Liver (tissue), 3 donors: ENCODE measurements at regions not wholly inside any gene's neighbourhood (a gene's known extent, or its start where the extent isn't known, plus 50 kb on each side); places are given as distances from the start of the nearest gene placed in this dataset.

ENCODE experiments used
- RAD21 ChIP-seq, 2 donors: IDR thresholded peaks; 2 replicates each; pipeline ENCODE4 v1.6.1; 2016; ENCODE audit warnings: antibody characterized with exemption in 2 of 2, mild to moderate bottlenecking in 2 of 2
- TAF1 ChIP-seq: conservative IDR thresholded peaks from 2 replicates; pipeline ENCODE4 v1.6.1; 2016; ENCODE audit warnings: antibody characterized with exemption, mild to moderate bottlenecking
- YY1 ChIP-seq: IDR thresholded peaks from 2 replicates; pipeline ENCODE4 v1.6.1; 2016; ENCODE audit warnings: antibody characterized with exemption, mild to moderate bottlenecking
- TF ChIP-seq, protein P1 (sequence below): fragments of 150-350 bp; IDR thresholded peaks from 2 replicates; pipeline ENCODE4 v1.5.1; 2017; ENCODE audit warnings: improper control_type of control experiment, low read depth, low read length; ENCODE audit not compliant: missing input control
- TF ChIP-seq, protein P2 (sequence below): IDR thresholded peaks from 2 replicates; pipeline ENCODE4 v1.6.1; 2016; ENCODE audit warnings: antibody characterized with exemption, mild to moderate bottlenecking
- TF ChIP-seq, protein P3 (sequence below): IDR thresholded peaks from 2 replicates; pipeline ENCODE4 v1.6.1; 2016; ENCODE audit warnings: antibody characterized with exemption
- TF ChIP-seq, protein P4 (sequence below): IDR thresholded peaks from 2 replicates; pipeline ENCODE4 v1.6.1; 2016; ENCODE audit warnings: antibody characterized with exemption
- TF ChIP-seq, protein P5 (sequence below): IDR thresholded peaks from 2 replicates; pipeline ENCODE4 v1.6.1; 2016; ENCODE audit warnings: antibody characterized with exemption
- donor health status: healthy.
- donor health status: healthy.

DNA sequence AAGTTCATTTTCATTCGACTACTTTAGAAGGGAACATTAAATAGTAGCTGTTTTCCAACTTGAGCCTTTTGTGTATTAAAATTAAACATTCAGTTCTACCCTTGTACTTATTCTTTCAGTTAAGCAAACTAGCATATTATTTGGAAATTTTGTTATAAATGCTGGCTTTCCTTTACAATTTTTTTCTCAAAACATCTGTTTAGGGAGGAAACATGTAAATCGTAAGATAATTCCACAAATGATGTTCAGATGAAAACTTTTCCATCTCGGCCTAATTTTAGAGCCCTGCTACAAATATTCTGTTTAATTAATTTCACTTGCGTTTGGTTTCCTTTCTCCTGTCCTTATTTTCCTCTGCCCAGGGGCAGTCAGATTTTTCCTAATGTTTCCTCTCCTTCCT is 476.2 kb upstream of the RGMA start:
- TF ChIP-seq, protein P1, sequence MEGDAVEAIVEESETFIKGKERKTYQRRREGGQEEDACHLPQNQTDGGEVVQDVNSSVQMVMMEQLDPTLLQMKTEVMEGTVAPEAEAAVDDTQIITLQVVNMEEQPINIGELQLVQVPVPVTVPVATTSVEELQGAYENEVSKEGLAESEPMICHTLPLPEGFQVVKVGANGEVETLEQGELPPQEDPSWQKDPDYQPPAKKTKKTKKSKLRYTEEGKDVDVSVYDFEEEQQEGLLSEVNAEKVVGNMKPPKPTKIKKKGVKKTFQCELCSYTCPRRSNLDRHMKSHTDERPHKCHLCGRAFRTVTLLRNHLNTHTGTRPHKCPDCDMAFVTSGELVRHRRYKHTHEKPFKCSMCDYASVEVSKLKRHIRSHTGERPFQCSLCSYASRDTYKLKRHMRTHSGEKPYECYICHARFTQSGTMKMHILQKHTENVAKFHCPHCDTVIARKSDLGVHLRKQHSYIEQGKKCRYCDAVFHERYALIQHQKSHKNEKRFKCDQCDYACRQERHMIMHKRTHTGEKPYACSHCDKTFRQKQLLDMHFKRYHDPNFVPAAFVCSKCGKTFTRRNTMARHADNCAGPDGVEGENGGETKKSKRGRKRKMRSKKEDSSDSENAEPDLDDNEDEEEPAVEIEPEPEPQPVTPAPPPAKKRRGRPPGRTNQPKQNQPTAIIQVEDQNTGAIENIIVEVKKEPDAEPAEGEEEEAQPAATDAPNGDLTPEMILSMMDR = no peak
- TF ChIP-seq TAF1 = no peak
- TF ChIP-seq, protein P2, sequence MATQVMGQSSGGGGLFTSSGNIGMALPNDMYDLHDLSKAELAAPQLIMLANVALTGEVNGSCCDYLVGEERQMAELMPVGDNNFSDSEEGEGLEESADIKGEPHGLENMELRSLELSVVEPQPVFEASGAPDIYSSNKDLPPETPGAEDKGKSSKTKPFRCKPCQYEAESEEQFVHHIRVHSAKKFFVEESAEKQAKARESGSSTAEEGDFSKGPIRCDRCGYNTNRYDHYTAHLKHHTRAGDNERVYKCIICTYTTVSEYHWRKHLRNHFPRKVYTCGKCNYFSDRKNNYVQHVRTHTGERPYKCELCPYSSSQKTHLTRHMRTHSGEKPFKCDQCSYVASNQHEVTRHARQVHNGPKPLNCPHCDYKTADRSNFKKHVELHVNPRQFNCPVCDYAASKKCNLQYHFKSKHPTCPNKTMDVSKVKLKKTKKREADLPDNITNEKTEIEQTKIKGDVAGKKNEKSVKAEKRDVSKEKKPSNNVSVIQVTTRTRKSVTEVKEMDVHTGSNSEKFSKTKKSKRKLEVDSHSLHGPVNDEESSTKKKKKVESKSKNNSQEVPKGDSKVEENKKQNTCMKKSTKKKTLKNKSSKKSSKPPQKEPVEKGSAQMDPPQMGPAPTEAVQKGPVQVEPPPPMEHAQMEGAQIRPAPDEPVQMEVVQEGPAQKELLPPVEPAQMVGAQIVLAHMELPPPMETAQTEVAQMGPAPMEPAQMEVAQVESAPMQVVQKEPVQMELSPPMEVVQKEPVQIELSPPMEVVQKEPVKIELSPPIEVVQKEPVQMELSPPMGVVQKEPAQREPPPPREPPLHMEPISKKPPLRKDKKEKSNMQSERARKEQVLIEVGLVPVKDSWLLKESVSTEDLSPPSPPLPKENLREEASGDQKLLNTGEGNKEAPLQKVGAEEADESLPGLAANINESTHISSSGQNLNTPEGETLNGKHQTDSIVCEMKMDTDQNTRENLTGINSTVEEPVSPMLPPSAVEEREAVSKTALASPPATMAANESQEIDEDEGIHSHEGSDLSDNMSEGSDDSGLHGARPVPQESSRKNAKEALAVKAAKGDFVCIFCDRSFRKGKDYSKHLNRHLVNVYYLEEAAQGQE = no peak
- TF ChIP-seq, protein P3, sequence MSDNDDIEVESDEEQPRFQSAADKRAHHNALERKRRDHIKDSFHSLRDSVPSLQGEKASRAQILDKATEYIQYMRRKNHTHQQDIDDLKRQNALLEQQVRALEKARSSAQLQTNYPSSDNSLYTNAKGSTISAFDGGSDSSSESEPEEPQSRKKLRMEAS = no peak
- TF ChIP-seq YY1 = no peak
- TF ChIP-seq, protein P4, sequence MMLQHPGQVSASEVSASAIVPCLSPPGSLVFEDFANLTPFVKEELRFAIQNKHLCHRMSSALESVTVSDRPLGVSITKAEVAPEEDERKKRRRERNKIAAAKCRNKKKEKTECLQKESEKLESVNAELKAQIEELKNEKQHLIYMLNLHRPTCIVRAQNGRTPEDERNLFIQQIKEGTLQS = no peak
- no peak for TF ChIP-seq RAD21 (IDR thresholded peaks at IDR 0.05)
- TF ChIP-seq, protein P5, sequence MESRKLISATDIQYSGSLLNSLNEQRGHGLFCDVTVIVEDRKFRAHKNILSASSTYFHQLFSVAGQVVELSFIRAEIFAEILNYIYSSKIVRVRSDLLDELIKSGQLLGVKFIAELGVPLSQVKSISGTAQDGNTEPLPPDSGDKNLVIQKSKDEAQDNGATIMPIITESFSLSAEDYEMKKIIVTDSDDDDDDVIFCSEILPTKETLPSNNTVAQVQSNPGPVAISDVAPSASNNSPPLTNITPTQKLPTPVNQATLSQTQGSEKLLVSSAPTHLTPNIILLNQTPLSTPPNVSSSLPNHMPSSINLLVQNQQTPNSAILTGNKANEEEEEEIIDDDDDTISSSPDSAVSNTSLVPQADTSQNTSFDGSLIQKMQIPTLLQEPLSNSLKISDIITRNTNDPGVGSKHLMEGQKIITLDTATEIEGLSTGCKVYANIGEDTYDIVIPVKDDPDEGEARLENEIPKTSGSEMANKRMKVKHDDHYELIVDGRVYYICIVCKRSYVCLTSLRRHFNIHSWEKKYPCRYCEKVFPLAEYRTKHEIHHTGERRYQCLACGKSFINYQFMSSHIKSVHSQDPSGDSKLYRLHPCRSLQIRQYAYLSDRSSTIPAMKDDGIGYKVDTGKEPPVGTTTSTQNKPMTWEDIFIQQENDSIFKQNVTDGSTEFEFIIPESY = no peak
